ENCODE measurements at regions not wholly inside any gene's neighbourhood (a gene's known extent, or its start where the extent isn't known, plus 50 kb on each side); places are given as distances from the start of the nearest gene placed in this dataset.
"Not testable (repeated sequence)": the region's sequence is repeated elsewhere in the genome, so short reads cannot be mapped to it uniquely, and the experiment has no call there.

- DNase-seq (ENCODE audit: low read depth); in situ Hi-C loops (cut with HindIII; ENCODE audit: low pct_unique_long_range_greater_than_20kb, low sequenced_read_pairs): not testable (repeated sequence)
Observed at GRCh38 chr5:45007102-45007501, 198.4 kb downstream of the MRPS30 start.

GRCh38 chr5:45017568-45017967 is 208.8 kb downstream of the MRPS30 start:
- DNase-seq (ENCODE audit: low read depth): no peak
- in situ Hi-C loops (cut with HindIII; ENCODE audit: low pct_unique_long_range_greater_than_20kb, low sequenced_read_pairs): no loop called here

GRCh38 chr5:45029553-45029952 is 220.8 kb downstream of the MRPS30 start:
- in situ Hi-C loops (cut with HindIII; ENCODE audit: low pct_unique_long_range_greater_than_20kb, low sequenced_read_pairs): no loop called here

GRCh38 chr5:45035991-45036390 is 227.2 kb downstream of the MRPS30 start:
- in situ Hi-C loops (cut with HindIII; ENCODE audit: low pct_unique_long_range_greater_than_20kb, low sequenced_read_pairs): no loop called here
- DNase-seq (ENCODE audit: low read depth): no peak

More at GRCh38 chr5:45029553-45029952, 220.8 kb downstream of the MRPS30 start:
- no peak for DNase-seq (ENCODE audit: low read depth)

GRCh38 chr5:45037927-45038326 is 229.2 kb downstream of the MRPS30 start:
- DNase-seq (ENCODE audit: low read depth): no peak
- in situ Hi-C loops (cut with HindIII; ENCODE audit: low pct_unique_long_range_greater_than_20kb, low sequenced_read_pairs): no loop called here

GRCh38 chr5:45038366-45038987 is 229.7 kb downstream of the MRPS30 start:
- peak; percentile 48 for DNase-seq (ENCODE audit: low read depth)
- in situ Hi-C loops (cut with HindIII; ENCODE audit: low pct_unique_long_range_greater_than_20kb, low sequenced_read_pairs): no loop called here

- in situ Hi-C loops (cut with HindIII; ENCODE audit: low pct_unique_long_range_greater_than_20kb, low sequenced_read_pairs): no loop called here
Observed at GRCh38 chr5:45042283-45042682, 233.5 kb downstream of the MRPS30 start.

GRCh38 chr5:45057564-45057963 is 248.8 kb downstream of the MRPS30 start:
- in situ Hi-C loops (cut with HindIII; ENCODE audit: low pct_unique_long_range_greater_than_20kb, low sequenced_read_pairs): no loop called here
- no peak for DNase-seq (ENCODE audit: low read depth)

More at GRCh38 chr5:45042283-45042682, 233.5 kb downstream of the MRPS30 start:
- no peak for DNase-seq (ENCODE audit: low read depth)

- no peak for DNase-seq (ENCODE audit: low read depth)
- in situ Hi-C loops (cut with HindIII; ENCODE audit: low pct_unique_long_range_greater_than_20kb, low sequenced_read_pairs): no loop called here
Observed at GRCh38 chr5:45060724-45061123, 252.0 kb downstream of the MRPS30 start.

GRCh38 chr5:45062044-45062443 is 253.3 kb downstream of the MRPS30 start:
- in situ Hi-C loops (cut with HindIII; ENCODE audit: low pct_unique_long_range_greater_than_20kb, low sequenced_read_pairs): no loop called here
- no peak for DNase-seq (ENCODE audit: low read depth)

GRCh38 chr5:45081082-45081481 is 272.3 kb downstream of the MRPS30 start:
- in situ Hi-C loops (cut with HindIII; ENCODE audit: low pct_unique_long_range_greater_than_20kb, low sequenced_read_pairs): no loop called here
- no peak for DNase-seq (ENCODE audit: low read depth)

GRCh38 chr5:45089870-45090269 is 281.1 kb downstream of the MRPS30 start:
- in situ Hi-C loops (cut with HindIII; ENCODE audit: low pct_unique_long_range_greater_than_20kb, low sequenced_read_pairs): no loop called here
- DNase-seq (ENCODE audit: low read depth): no peak

- in situ Hi-C loops (cut with HindIII; ENCODE audit: low pct_unique_long_range_greater_than_20kb, low sequenced_read_pairs): no loop called here
- DNase-seq (ENCODE audit: low read depth): no peak
Observed at GRCh38 chr5:45093377-45093776, 284.6 kb downstream of the MRPS30 start.

- DNase-seq (ENCODE audit: low read depth): no peak
- in situ Hi-C loops (cut with HindIII; ENCODE audit: low pct_unique_long_range_greater_than_20kb, low sequenced_read_pairs): no loop called here
Observed at GRCh38 chr5:45094876-45095440, 286.2 kb downstream of the MRPS30 start.

GRCh38 chr5:45098483-45098882 is 289.7 kb downstream of the MRPS30 start:
- DNase-seq (ENCODE audit: low read depth): no peak
- in situ Hi-C loops (cut with HindIII; ENCODE audit: low pct_unique_long_range_greater_than_20kb, low sequenced_read_pairs): no loop called here

GRCh38 chr5:45101146-45101545 is 292.4 kb downstream of the MRPS30 start:
- in situ Hi-C loops (cut with HindIII; ENCODE audit: low pct_unique_long_range_greater_than_20kb, low sequenced_read_pairs): no loop called here

GRCh38 chr5:45105491-45105994 is 296.8 kb downstream of the MRPS30 start:
- in situ Hi-C loops (cut with HindIII; ENCODE audit: low pct_unique_long_range_greater_than_20kb, low sequenced_read_pairs): no loop called here
- DNase-seq (ENCODE audit: low read depth): no peak

More at GRCh38 chr5:45101146-45101545, 292.4 kb downstream of the MRPS30 start:
- DNase-seq (ENCODE audit: low read depth): no peak

GRCh38 chr5:45109062-45109461 is 300.3 kb downstream of the MRPS30 start:
- no peak for DNase-seq (ENCODE audit: low read depth)
- in situ Hi-C loops (cut with HindIII; ENCODE audit: low pct_unique_long_range_greater_than_20kb, low sequenced_read_pairs): no loop called here

- in situ Hi-C loops (cut with HindIII; ENCODE audit: low pct_unique_long_range_greater_than_20kb, low sequenced_read_pairs): no loop called here
- no peak for DNase-seq (ENCODE audit: low read depth)
Observed at GRCh38 chr5:45109636-45110035, 300.9 kb downstream of the MRPS30 start.

GRCh38 chr5:45110399-45110798 is 301.7 kb downstream of the MRPS30 start:
- DNase-seq (ENCODE audit: low read depth): no peak
- in situ Hi-C loops (cut with HindIII; ENCODE audit: low pct_unique_long_range_greater_than_20kb, low sequenced_read_pairs): no loop called here
